Uterus (tissue), 2 donors: ENCODE measurements at regions not wholly inside any gene's neighbourhood (a gene's known extent, or its start where the extent isn't known, plus 50 kb on each side); places are given as distances from the start of the nearest gene placed in this dataset.

Experiments used
- CTCF ChIP-seq, 4 experiments: fragments of 200-600 bp in 2 of 4; fragments of 450-650 bp in 2 of 4; sonication (generic) in 2 of 4; IDR thresholded peaks; one replicate each; pipeline ENCODE4 v1.5.1; 2016 to 2019; ENCODE audit warnings: antibody characterized with exemption in 4 of 4, mild to moderate bottlenecking in 2 of 4, moderate library complexity in 1 of 4
- POLR2A ChIP-seq, 2 donors: fragments of 450-650 bp; IDR thresholded peaks; one replicate each; pipeline ENCODE4 v1.6.1; 2016; ENCODE audit warnings: antibody characterized with exemption in 2 of 2, mild to moderate bottlenecking in 1 of 2, moderate library complexity in 1 of 2

- TF ChIP-seq CTCF (IDR thresholded peaks at IDR 0.05), result no peak
- TF ChIP-seq POLR2A (IDR thresholded peaks at IDR 0.05), result no peak
Measured at GRCh38 chr4:124565371-124565770, 147.2 kb downstream of the ANKRD50 start.
